T47D (cell line): ENCODE measurements at regions not wholly inside any gene's neighbourhood (a gene's known extent, or its start where the extent isn't known, plus 50 kb on each side); places are given as distances from the start of the nearest gene placed in this dataset.

Experiments
- DNase-seq, 2 experiments: peaks; one replicate each; pipeline versions ENCODE4 v3.0.0 to v3.0.0-alpha.2; 2011 to 2012; ENCODE audit warnings: low read depth in 1 of 2, low spot score in 1 of 2
- JUND ChIP-seq: IDR thresholded peaks from 2 replicates; pipeline ENCODE4 v1.6.1; 2012; ENCODE audit warnings: low read depth
- in situ Hi-C: cut with HindIII; loops from 2 replicates; pipeline ENCODE4 v1.10.0; 2016; ENCODE audit warnings: low sequenced_read_pairs, low pct_unique_long_range_greater_than_20kb

- no peak for TF ChIP-seq JUND
These were observed 136.4 kb upstream of the IQSEC1 start for GRCh38 chr3:13209634-13209997.

GRCh38 chr3:13208706-13209633 lies 135.7 kb upstream of the IQSEC1 start:
- DNase-seq, result no peak
- in situ Hi-C loops, result no loop called here
- TF ChIP-seq JUND, result no peak

More at GRCh38 chr3:13209634-13209997, 136.4 kb upstream of the IQSEC1 start:
- in situ Hi-C loops, result no loop called here
- DNase-seq, result no peak

DNA sequence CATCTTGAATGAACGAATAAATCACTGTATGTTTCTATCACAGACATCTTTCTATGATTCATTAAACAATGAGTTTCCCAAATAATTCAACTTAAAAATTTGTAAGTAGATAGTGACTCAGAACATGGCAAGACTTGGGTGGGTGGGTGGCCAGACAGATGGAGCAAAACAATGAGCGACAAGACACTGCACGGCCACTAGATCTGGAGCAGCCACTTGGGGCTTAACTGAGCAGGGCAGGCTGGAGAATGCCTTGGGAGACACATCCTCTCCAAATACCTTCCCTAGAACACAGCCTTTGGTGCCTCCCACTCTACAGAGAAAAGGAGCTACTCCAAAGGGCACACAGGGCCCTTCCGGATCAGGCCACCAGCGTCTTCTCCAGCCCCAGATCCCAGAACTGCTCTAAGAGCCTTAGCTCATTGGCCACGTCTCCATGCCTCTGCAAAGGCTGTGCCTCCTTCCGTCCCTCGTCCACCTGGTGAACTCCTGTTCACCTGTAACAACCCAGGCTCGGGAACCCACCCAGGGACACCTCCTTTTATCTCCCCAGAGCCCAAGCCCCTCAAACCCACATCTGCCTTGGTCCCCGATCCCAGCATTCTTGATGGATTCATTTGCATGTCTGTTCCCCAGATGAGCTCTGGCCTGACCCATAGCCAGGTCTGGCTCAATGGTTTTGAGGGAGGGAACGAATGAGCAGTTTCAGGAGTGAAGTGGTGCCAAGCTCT lies 134.9 kb upstream of the IQSEC1 start:
- in situ Hi-C loops, result no loop called here
- DNase-seq, result no peak
- no peak for TF ChIP-seq JUND

DNA sequence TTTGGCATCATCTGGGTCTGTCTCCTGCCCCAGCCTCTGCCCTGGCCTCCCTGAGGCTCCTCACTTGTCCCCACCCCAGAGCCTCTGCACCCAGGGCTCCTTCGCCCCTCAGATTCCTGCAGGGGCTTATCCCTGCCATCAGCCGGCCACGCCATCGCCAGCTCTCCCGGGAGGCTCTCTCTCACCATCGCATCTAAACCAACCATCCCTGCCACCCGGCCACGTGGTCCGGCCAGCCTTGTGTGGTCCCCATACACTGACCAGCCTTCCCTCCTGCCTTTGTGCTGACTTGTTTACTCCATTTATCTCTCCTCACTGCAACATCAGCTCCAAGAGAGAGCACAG lies 134.3 kb upstream of the IQSEC1 start:
- in situ Hi-C loops, result no loop called here
- no peak for TF ChIP-seq JUND
- DNase-seq, result no peak

- TF ChIP-seq JUND, result no peak
- DNase-seq, result no peak
- in situ Hi-C loops, result no loop called here
These were observed 133.8 kb upstream of the IQSEC1 start for GRCh38 chr3:13206799-13207577.

DNA sequence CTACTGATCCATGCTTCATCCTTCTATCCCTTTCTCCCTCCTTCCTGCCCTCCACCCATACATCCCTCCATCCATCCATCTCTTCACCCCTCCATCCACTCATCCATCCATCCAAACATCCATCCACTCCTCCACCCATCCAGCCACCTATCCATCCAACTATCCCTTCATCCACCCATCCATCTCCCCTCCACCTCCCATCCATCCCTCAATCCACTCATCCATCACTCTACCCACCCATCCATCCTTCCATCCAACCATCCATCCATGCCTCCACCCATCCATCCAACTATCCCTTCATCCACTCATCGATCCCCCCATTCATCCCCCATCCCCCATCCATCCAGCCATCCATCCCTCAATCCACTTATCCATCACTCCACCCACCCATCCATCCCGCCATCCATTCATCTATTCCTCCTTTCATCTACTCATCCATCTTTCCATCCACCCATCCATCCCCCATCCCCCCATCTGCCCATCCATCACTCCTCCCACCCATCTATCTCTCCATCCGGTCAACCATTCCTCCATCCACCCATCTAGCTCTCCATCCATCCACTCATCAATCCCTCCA lies 132.4 kb upstream of the IQSEC1 start:
- TF ChIP-seq JUND, result no peak
- in situ Hi-C loops, result no loop called here
- DNase-seq, result no peak

GRCh38 chr3:13204177-13204581 lies 130.9 kb upstream of the IQSEC1 start:
- no peak for TF ChIP-seq JUND
- in situ Hi-C loops, result no loop called here

GRCh38 chr3:13203398-13204176 lies 130.4 kb upstream of the IQSEC1 start:
- in situ Hi-C loops, result no loop called here
- no peak for TF ChIP-seq JUND
- DNase-seq, result no peak

More at GRCh38 chr3:13204177-13204581, 130.9 kb upstream of the IQSEC1 start:
- no peak for DNase-seq

DNA sequence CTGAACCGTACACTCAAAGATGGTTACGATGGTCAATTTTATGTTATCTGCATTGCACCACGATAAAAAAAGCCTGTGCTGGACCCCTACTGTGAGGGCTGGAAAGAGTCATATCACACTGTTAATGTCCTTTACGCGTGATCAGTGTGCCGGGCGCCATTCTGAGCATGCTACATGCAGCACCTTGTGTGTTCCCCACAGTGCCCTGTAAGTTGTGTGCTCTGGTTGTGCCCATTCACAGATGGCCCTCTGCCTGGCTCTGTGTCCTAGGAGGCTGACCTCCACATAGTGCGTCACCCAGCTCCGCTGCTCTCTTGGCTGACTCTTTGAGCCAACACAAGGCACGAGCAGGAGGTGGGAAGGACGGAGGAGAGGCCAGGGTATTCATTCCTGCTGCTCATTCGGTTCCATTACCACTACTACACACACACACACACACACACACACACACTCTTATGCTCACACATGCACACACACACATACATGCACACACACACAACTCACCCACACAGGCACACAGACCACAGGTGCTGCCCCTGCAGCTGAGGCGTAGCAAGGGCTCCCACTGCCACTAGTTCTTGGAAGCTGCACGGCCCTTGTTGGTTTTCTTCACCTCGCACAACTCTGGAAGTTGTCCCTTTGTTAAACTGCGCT lies 129.6 kb upstream of the IQSEC1 start:
- no peak for TF ChIP-seq JUND
- in situ Hi-C loops, result no loop called here
- DNase-seq, result no peak

- in situ Hi-C loops, result no loop called here
- DNase-seq, result no peak
- no peak for TF ChIP-seq JUND
These were observed 128.6 kb upstream of the IQSEC1 start for GRCh38 chr3:13201851-13202250.

DNA sequence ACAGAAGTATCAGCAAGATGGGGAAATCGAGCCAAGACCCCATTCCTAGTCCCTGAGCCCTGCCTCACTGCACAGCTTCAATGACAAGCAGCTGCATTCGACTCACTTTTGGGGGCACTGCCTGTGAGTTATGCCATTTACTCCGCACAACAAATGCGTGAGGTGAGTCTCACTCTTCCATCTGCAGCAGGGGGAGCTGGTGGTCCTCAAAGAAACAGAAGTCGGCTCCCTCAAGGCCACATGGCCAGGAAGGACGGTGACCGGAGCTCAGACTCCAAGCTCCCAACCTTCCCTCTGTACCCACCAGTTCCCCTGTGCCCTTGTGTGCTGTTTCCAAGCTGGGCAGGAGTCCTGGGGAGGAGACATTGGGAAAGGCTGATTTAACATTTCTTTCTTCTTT lies 127.7 kb upstream of the IQSEC1 start:
- TF ChIP-seq JUND, result no peak
- DNase-seq, result no peak
- in situ Hi-C loops, result no loop called here
